SK-N-MC (cell line): ENCODE measurements at regions not wholly inside any gene's neighbourhood (a gene's known extent, or its start where the extent isn't known, plus 50 kb on each side); places are given as distances from the start of the nearest gene placed in this dataset.

Source experiments
- DNase-seq: peaks from one replicate; pipeline ENCODE4 v3.0.0-alpha.2; 2011; ENCODE audit warnings: low read depth, low spot score
- H3K27ac ChIP-seq: fragments of 200-600 bp; sonication (generic); 2 replicates; pipeline ENCODE4 v1.5.1; 2016; ENCODE audit warnings: mixed run types
- H3K36me3 ChIP-seq: fragments of 200-600 bp; sonication (generic); 2 replicates; pipeline ENCODE4 v1.6.1; 2017; ENCODE audit warnings: antibody characterized with exemption, low read length, mixed read lengths; ENCODE audit not compliant: insufficient read depth
- H3K4me3 ChIP-seq: fragments of 200-600 bp; sonication (generic); 2 replicates; pipeline ENCODE4 v1.5.1; 2016
- H3K9ac ChIP-seq: fragments of 200-600 bp; sonication (generic); 2 replicates; pipeline ENCODE4 v1.8.0; 2017; ENCODE audit warnings: mixed run types, mixed read lengths; ENCODE audit not compliant: insufficient read length
- H3K9me3 ChIP-seq: fragments of 200-600 bp; sonication (generic); 2 replicates; pipeline ENCODE4 v1.6.1; 2017; ENCODE audit warnings: low read depth, mild to moderate bottlenecking, antibody characterized with exemption, low read length, moderate library complexity, mixed read lengths
- EZH2 ChIP-seq: fragments of 200-600 bp; sonication (generic); IDR thresholded peaks from one replicate; pipeline ENCODE4 v1.6.1; 2017; ENCODE audit warnings: antibody characterized with exemption
- FOXP2 ChIP-seq: optimal IDR thresholded peaks from 2 replicates; pipeline ENCODE3; 2011; ENCODE audit warnings: mild to moderate bottlenecking, moderate library complexity; ENCODE audit not compliant: insufficient read depth; ENCODE audit errors: extremely low read length, control extremely low read depth
- POLR2AphosphoS5 ChIP-seq: IDR thresholded peaks from 2 replicates; pipeline ENCODE4 v1.6.1; 2012; ENCODE audit warnings: mild to moderate bottlenecking, low read depth, low read length, borderline replicate concordance

- TF ChIP-seq EZH2 = no peak
- no peak for TF ChIP-seq POLR2AphosphoS5
- TF ChIP-seq FOXP2 = no peak
- Histone ChIP-seq H3K27ac (no peak overlapping the region), H3K9me3 (no peaks in the 10 kb centered on the region), H3K4me3 (no peak overlapping the region), H3K9ac (no peak overlapping the region), H3K36me3 (no peaks in the 10 kb centered on the region)
- no peak for DNase-seq
Measured at GRCh38 chr20:39904476-39905112, 784.4 kb downstream of the MAFB start.

GRCh38 chr20:39903806-39904465 is 785.1 kb downstream of the MAFB start:
- no peak overlapping the region for H3K9ac ChIP-seq
- H3K4me3 ChIP-seq = no peak overlapping the region
- H3K36me3 ChIP-seq = no peaks in the 10 kb centered on the region
- no peaks in the 10 kb centered on the region for H3K9me3 ChIP-seq
- TF ChIP-seq EZH2 = no peak
- no peak for TF ChIP-seq POLR2AphosphoS5
- TF ChIP-seq FOXP2 = no peak
- DNase-seq = no peak
- H3K27ac ChIP-seq = no peak overlapping the region

- H3K27ac ChIP-seq = no peak overlapping the region
- no peaks in the 10 kb centered on the region for H3K36me3 ChIP-seq
- TF ChIP-seq FOXP2 (no peak), POLR2AphosphoS5 (no peak), EZH2 (no peak)
- no peak for DNase-seq
- H3K9ac ChIP-seq = no peak overlapping the region
- no peaks in the 10 kb centered on the region for H3K9me3 ChIP-seq
- no peak overlapping the region for H3K4me3 ChIP-seq
Measured at GRCh38 chr20:39899881-39900280, 789.2 kb downstream of the MAFB start.

- DNase-seq = no peak
- Histone ChIP-seq H3K4me3 (no peak overlapping the region), H3K36me3 (no peaks in the 10 kb centered on the region), H3K9me3 (no peaks in the 10 kb centered on the region), H3K27ac (no peak overlapping the region), H3K9ac (no peak overlapping the region)
- TF ChIP-seq EZH2 = no peak
- no peak for TF ChIP-seq FOXP2
- no peak for TF ChIP-seq POLR2AphosphoS5
Measured at GRCh38 chr20:39898467-39898852, 790.6 kb downstream of the MAFB start.

- no peak for DNase-seq
- H3K27ac ChIP-seq = no peak overlapping the region
- TF ChIP-seq FOXP2 = no peak
- no peak for TF ChIP-seq EZH2
- no peak for TF ChIP-seq POLR2AphosphoS5
- no peak overlapping the region for H3K9ac ChIP-seq
- no peaks in the 10 kb centered on the region for H3K36me3 ChIP-seq
- H3K4me3 ChIP-seq = no peak overlapping the region
- H3K9me3 ChIP-seq = no peaks in the 10 kb centered on the region
Measured at GRCh38 chr20:39897781-39898466, 791.1 kb downstream of the MAFB start.

GRCh38 chr20:39897058-39897457 is 792.0 kb downstream of the MAFB start:
- Histone ChIP-seq H3K36me3 (no peaks in the 10 kb centered on the region), H3K9ac (no peak overlapping the region), H3K27ac (no peak overlapping the region), H3K9me3 (no peaks in the 10 kb centered on the region), H3K4me3 (no peak overlapping the region)
- no peak for DNase-seq
- TF ChIP-seq EZH2 = no peak
- no peak for TF ChIP-seq FOXP2
- no peak for TF ChIP-seq POLR2AphosphoS5

- Histone ChIP-seq H3K4me3 (no peak overlapping the region), H3K9me3 (no peaks in the 10 kb centered on the region), H3K27ac (peak overlapping the region; percentile 44), H3K36me3 (no peaks in the 10 kb centered on the region), H3K9ac (no peak overlapping the region)
- TF ChIP-seq FOXP2 (no peak), EZH2 (no peak), POLR2AphosphoS5 (no peak)
- DNase-seq = no peak
Measured at GRCh38 chr20:39894067-39894466, 795.0 kb downstream of the MAFB start.

- H3K9me3 ChIP-seq = no peaks in the 10 kb centered on the region
- H3K9ac ChIP-seq = no peak overlapping the region
- H3K4me3 ChIP-seq = no peak overlapping the region
- peak overlapping the region; percentile 44 for H3K27ac ChIP-seq
- no peak for DNase-seq
- no peak for TF ChIP-seq EZH2
- TF ChIP-seq FOXP2 = no peak
- no peak for TF ChIP-seq POLR2AphosphoS5
- H3K36me3 ChIP-seq = no peaks in the 10 kb centered on the region
Measured at GRCh38 chr20:39893003-39893685, 795.9 kb downstream of the MAFB start.
